Panc1 (cell line): ENCODE measurements at regions not wholly inside any gene's neighbourhood (a gene's known extent, or its start where the extent isn't known, plus 50 kb on each side); places are given as distances from the start of the nearest gene placed in this dataset.

Source experiments
- ATAC-seq: fragments of 200-7000 bp; cut with Tn5 transposase; 2 replicates; pipeline ENCODE4 v1.9.1; 2020; ENCODE audit warnings: mild to moderate bottlenecking, moderate library complexity
- BruUV-seq: library from RNA; stranded (reverse); fragments of 400-500 nt; replicated peaks from 2 replicates; lab custom pipeline; 2021; lab: Mats Ljungman, UMichigan
- CTCF ChIA-PET: fragments of 300-600 bp; sonication (Branson Sonifier 250); formaldehyde crosslinking; loops from one replicate; lab custom pipeline; 2022; ENCODE audit warnings: antibody characterized with exemption; lab: Charles Lee
- POLR2A ChIA-PET: fragments of 300-600 bp; sonication (Branson Sonifier 250); formaldehyde crosslinking; loops from one replicate; lab custom pipeline; 2022; ENCODE audit warnings: antibody characterized with exemption; lab: Charles Lee
- DNase-seq: peaks from one replicate; pipeline ENCODE4 v3.0.0-alpha.2; 2010; ENCODE audit warnings: low read depth, low spot score
- H3K27ac ChIP-seq: 2 replicates; pipeline ENCODE4 v1.5.1; 2011; ENCODE audit warnings: mild to moderate bottlenecking, low read length, inconsistent platforms
- H3K27me3 ChIP-seq: fragments of 200-500 bp; sonication (Bioruptor generic); 2 replicates; pipeline ENCODE4 v1.6.0; 2014; ENCODE audit warnings: low read length, inconsistent platforms; ENCODE audit not compliant: control insufficient read depth, insufficient read depth
- H3K36me3 ChIP-seq: fragments of 200-500 bp; sonication (Bioruptor generic); 2 replicates; pipeline ENCODE4 v1.5.1; 2014; ENCODE audit warnings: inconsistent platforms, mild to moderate bottlenecking, low read length, moderate library complexity; ENCODE audit not compliant: control insufficient read depth, insufficient read depth
- H3K4me1 ChIP-seq: 2 replicates; pipeline ENCODE4 v1.5.1; 2011; ENCODE audit warnings: inconsistent platforms, mild to moderate bottlenecking, low read length, moderate library complexity; ENCODE audit not compliant: control insufficient read depth, insufficient read depth
- H3K4me3 ChIP-seq, 2 experiments: 2 replicates each; pipeline ENCODE4 v1.5.1; 2011 to 2012; ENCODE audit warnings: low read depth in 2 of 2, low read length in 2 of 2, mild to moderate bottlenecking in 2 of 2, inconsistent platforms in 1 of 2, moderate library complexity in 1 of 2
- H3K9me3 ChIP-seq: fragments of 200-500 bp; sonication (Bioruptor generic); 2 replicates; pipeline ENCODE4 v1.5.1; 2014; ENCODE audit warnings: low read depth, mild to moderate bottlenecking, inconsistent platforms, low read length, moderate library complexity; ENCODE audit not compliant: control insufficient read depth, insufficient read depth
- POLR2AphosphoS5 ChIP-seq: IDR thresholded peaks from 2 replicates; pipeline ENCODE4 v1.6.1; 2012; ENCODE audit warnings: mild to moderate bottlenecking, low read depth, low read length, moderate library complexity
- SIN3A ChIP-seq: IDR thresholded peaks from 2 replicates; pipeline ENCODE4 v1.6.1; 2012; ENCODE audit warnings: low read depth, mild to moderate bottlenecking, low read length, moderate library complexity, borderline replicate concordance; ENCODE audit not compliant: insufficient read depth
- TCF7L2 ChIP-seq: IDR thresholded peaks from 2 replicates; pipeline ENCODE4 v1.6.1; 2011; ENCODE audit warnings: mild to moderate bottlenecking, low read depth, low read length, inconsistent platforms
- in situ Hi-C: cut with HindIII; loops from 2 replicates; pipeline ENCODE4 v1.10.0; 2016; ENCODE audit warnings: low sequenced_read_pairs, low pct_unique_long_range_greater_than_20kb
- intact Hi-C: fragments of 100-400 bp; cut with micrococcal nuclease; formaldehyde crosslinking; loops from one replicate; pipeline ENCODE4 v1.10.0; 2022; ENCODE audit not compliant: unreplicated experiment
- TF ChIP-seq, protein P1 (sequence below): fragments of 450-650 bp; IDR thresholded peaks from 2 replicates; pipeline ENCODE4 v1.5.1; 2017; ENCODE audit warnings: mild to moderate bottlenecking
- TF ChIP-seq, protein P2 (sequence below), 2 experiments: IDR thresholded peaks; 2 replicates each; pipeline ENCODE4 v1.6.1; 2011 to 2012; ENCODE audit warnings: low read depth in 2 of 2, control low read depth in 1 of 2, low read length in 1 of 2, mild to moderate bottlenecking in 1 of 2, moderate library complexity in 1 of 2; ENCODE audit not compliant: insufficient read depth in 1 of 2

DNA sequence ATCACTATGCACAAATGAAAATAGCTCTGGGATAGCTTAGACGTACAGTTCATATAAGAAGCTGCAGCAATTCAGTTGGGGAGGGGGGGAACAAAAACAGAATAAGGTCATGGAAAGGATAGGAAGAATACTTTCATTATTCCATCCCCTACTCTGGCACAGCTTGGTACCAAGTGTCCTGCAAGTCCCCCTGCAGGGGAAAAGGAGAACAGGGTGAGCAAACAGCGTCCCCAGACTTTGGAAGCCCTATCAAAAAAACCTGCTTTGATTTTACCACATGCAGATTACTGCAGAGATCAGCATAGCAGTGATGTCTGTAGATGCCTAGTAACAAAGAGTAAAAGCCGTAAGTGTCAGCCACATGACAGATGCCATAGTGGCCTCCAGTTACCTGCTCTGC is 209.4 kb upstream of the NEIL3 start:
- in situ Hi-C loops, result no loop called here
- no TSS peak for BruUV-seq

DNA sequence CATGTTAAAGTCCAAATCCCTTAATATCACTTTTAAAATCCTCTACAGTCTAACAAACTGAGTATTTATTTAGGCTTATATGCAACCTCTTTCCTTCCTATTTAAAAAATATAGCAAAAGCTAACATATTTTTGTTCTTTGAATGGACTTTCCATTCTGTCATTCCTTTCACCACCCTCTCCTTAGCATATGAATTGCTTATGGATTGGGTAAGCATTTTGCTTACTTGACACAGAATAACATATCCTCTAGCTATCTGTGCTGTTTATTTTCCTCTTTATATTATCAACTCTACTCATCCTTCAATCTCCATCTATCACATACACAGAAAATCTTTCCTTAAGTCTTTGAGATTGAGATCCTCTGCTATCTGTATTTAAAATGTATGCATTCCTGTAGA is 206.1 kb upstream of the NEIL3 start:
- in situ Hi-C loops, result no loop called here
- no peaks in the 10 kb centered on the region for H3K9me3 ChIP-seq
- no peaks in the 10 kb centered on the region for H3K4me1 ChIP-seq
- no TSS peak for BruUV-seq
- intact Hi-C loops, result no loop called here
- no peak overlapping the region for H3K4me3 ChIP-seq
- no peak overlapping the region for H3K27ac ChIP-seq
- CTCF ChIA-PET, result no interaction called here
- no peaks in the 10 kb centered on the region for H3K36me3 ChIP-seq
- POLR2A ChIA-PET, result no interaction called here
- ATAC-seq, result no peak
- no peak for DNase-seq
- no peaks in the 10 kb centered on the region for H3K27me3 ChIP-seq
- TF ChIP-seq POLR2AphosphoS5 (no peak), SIN3A (no peak)
- TF ChIP-seq, protein P1, sequence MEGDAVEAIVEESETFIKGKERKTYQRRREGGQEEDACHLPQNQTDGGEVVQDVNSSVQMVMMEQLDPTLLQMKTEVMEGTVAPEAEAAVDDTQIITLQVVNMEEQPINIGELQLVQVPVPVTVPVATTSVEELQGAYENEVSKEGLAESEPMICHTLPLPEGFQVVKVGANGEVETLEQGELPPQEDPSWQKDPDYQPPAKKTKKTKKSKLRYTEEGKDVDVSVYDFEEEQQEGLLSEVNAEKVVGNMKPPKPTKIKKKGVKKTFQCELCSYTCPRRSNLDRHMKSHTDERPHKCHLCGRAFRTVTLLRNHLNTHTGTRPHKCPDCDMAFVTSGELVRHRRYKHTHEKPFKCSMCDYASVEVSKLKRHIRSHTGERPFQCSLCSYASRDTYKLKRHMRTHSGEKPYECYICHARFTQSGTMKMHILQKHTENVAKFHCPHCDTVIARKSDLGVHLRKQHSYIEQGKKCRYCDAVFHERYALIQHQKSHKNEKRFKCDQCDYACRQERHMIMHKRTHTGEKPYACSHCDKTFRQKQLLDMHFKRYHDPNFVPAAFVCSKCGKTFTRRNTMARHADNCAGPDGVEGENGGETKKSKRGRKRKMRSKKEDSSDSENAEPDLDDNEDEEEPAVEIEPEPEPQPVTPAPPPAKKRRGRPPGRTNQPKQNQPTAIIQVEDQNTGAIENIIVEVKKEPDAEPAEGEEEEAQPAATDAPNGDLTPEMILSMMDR, result no peak

More for the DNA sequence above, 209.4 kb upstream of the NEIL3 start:
- ATAC-seq, result no peak
- POLR2A ChIA-PET, result no interaction called here
- no peak overlapping the region for H3K4me3 ChIP-seq
- no peaks in the 10 kb centered on the region for H3K27me3 ChIP-seq
- H3K4me1 ChIP-seq, result no peaks in the 10 kb centered on the region
- H3K9me3 ChIP-seq, result no peaks in the 10 kb centered on the region
- H3K36me3 ChIP-seq, result no peaks in the 10 kb centered on the region
- TF ChIP-seq TCF7L2, result no peak
- intact Hi-C loops, result no loop called here
- H3K27ac ChIP-seq, result no peak overlapping the region
- CTCF ChIA-PET, result no interaction called here
- no peak for DNase-seq

DNA sequence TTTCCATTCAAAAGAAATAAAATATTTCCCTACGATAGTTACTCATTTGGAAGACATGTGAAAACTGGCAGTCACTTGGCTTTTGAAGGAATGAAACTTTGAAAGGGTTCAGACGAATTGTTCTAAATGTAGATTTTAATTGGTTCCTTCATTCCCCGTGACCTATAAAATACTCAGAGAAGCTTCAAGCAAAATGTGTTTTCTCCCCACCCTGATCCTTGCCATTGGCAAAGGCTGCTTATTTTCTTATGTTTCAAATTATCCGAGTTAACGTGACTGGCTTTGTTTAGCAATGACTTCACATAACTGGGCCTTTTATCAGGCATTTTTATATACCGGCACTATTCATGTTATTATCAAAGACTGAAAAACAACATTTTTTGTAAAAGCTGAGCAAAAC is 204.1 kb upstream of the NEIL3 start:
- intact Hi-C loops (no loop called here), in situ Hi-C loops (no loop called here)
- no peak for ATAC-seq
- H3K9me3 ChIP-seq, result no peaks in the 10 kb centered on the region
- no peak overlapping the region for H3K4me3 ChIP-seq
- POLR2A ChIA-PET, result no interaction called here
- no peaks in the 10 kb centered on the region for H3K4me1 ChIP-seq
- no peaks in the 10 kb centered on the region for H3K27me3 ChIP-seq
- CTCF ChIA-PET, result no interaction called here
- H3K27ac ChIP-seq, result no peak overlapping the region
- no peak for DNase-seq
- BruUV-seq, result no TSS peak
- TF ChIP-seq, protein P1, result no peak
- no peak for TF ChIP-seq POLR2AphosphoS5
- no peak for TF ChIP-seq SIN3A
- no peak for TF ChIP-seq TCF7L2
- TF ChIP-seq, protein P2, sequence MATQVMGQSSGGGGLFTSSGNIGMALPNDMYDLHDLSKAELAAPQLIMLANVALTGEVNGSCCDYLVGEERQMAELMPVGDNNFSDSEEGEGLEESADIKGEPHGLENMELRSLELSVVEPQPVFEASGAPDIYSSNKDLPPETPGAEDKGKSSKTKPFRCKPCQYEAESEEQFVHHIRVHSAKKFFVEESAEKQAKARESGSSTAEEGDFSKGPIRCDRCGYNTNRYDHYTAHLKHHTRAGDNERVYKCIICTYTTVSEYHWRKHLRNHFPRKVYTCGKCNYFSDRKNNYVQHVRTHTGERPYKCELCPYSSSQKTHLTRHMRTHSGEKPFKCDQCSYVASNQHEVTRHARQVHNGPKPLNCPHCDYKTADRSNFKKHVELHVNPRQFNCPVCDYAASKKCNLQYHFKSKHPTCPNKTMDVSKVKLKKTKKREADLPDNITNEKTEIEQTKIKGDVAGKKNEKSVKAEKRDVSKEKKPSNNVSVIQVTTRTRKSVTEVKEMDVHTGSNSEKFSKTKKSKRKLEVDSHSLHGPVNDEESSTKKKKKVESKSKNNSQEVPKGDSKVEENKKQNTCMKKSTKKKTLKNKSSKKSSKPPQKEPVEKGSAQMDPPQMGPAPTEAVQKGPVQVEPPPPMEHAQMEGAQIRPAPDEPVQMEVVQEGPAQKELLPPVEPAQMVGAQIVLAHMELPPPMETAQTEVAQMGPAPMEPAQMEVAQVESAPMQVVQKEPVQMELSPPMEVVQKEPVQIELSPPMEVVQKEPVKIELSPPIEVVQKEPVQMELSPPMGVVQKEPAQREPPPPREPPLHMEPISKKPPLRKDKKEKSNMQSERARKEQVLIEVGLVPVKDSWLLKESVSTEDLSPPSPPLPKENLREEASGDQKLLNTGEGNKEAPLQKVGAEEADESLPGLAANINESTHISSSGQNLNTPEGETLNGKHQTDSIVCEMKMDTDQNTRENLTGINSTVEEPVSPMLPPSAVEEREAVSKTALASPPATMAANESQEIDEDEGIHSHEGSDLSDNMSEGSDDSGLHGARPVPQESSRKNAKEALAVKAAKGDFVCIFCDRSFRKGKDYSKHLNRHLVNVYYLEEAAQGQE (IDR thresholded peaks at IDR 0.05; ENCODE audit: insufficient read depth in 1 of 2, low read depth in 2 of 2, low read length in 1 of 2), result no peak
- H3K36me3 ChIP-seq, result no peaks in the 10 kb centered on the region
